GM19328 (cell line): ENCODE measurements at regions not wholly inside any gene's neighbourhood (a gene's known extent, or its start where the extent isn't known, plus 50 kb on each side); places are given as distances from the start of the nearest gene placed in this dataset.
"Not testable (repeated sequence)": the region's sequence is repeated elsewhere in the genome, so short reads cannot be mapped to it uniquely, and the experiment has no call there.

Experiments used
- ATAC-seq: cut with Tn5 transposase; IDR thresholded peaks from one replicate; pipeline ENCODE4 v1.9.1; 2021; ENCODE audit warnings: mild to moderate bottlenecking, moderate library complexity; ENCODE audit not compliant: unreplicated experiment

DNA sequence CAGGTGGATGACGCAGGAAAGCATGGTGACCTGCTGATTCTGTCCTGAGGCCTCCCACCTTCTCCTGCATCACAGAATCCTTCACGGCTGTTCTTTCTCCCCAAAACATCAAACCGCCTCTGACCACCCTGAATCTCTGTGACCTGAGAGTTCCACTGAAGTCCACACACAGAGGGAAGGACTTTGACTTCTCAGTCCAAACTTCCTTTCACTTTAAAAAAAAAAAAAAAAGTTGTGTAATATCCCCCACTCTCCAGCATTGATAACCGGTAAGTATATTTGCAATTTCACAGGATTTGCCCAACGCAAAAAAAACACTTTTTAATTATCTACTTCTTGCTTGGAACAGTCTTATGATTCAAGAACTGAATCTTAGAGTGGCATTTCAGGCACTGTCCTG is 259.5 kb upstream of the IRS2 start:
- ATAC-seq = no peak

DNA sequence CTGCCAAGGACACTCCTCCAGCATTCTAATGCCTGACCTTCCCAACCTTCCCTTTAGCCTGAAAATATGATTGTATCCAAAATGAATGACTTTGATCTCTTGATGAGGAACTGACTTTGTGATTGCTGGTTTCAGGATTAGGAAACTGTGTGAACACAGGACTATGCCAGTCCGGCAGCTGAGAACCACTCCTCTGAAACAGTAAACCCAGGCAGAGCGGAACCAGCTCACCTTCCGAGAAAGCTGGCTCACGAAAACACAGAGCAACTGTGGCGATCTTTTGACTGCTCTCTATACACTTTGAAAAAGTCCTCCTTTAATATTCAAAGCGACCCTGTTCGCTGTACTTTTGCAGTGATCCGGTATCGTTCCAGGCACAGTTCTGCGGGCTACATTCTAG is 258.8 kb upstream of the IRS2 start:
- ATAC-seq = no peak

DNA sequence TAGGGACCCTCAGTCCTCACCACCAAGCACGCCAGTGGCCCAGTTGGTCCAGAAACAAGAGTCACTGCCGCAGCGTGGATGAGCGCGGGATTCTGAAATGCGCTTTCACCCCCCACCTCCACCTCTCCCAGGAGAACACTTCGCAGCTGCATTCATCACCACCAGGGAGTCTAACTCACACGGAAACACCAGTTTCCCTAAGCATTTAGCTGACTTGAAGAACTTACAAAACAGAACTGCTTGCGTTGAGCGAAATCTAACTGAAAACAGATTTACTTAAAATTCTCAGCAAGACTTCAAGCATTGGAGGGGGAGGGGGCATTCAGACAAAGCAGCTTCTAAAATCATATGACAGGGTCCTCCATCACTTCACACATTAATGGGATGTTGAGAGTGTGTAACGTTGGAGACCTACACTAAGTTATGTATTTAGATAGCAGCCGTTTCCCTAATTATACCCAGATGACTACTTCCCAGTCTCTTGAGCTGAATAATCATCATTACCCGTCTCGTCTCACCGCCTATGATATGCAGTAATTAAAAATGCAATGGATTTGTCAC is 258.2 kb upstream of the IRS2 start:
- no peak for ATAC-seq

DNA sequence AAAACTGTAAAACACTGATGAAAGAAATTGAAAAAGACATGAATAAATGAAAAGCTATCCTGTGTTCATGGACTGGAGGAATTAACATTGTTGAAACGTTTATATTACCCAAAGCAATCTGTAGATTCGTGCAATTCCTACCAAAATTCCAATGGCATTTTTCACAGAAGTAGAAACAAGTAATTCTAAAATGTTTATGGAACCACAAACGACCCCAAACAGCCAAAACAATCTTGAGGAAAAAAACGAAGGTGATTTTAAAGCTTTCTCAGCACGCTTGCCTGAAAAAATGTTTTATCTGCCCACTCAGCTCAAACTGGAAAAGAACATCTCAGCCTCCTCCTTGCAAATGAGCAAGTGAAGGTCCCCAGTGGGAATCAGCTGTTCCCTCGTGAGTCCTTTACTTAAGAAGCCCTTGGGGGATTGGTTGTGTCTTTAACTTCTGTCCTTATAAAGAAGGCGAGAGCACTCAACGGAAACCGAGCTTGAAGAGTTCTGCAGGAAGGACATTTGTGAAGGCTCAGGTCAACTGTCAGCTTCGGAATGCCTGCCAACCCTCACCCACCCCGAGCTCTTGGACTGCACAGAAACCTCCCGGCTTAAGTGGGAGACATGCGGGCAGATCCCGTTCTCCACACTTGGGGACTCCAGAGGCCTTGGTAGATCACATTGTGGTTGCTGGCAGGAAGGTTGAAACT is 256.0 kb upstream of the IRS2 start:
- ATAC-seq = no peak

DNA sequence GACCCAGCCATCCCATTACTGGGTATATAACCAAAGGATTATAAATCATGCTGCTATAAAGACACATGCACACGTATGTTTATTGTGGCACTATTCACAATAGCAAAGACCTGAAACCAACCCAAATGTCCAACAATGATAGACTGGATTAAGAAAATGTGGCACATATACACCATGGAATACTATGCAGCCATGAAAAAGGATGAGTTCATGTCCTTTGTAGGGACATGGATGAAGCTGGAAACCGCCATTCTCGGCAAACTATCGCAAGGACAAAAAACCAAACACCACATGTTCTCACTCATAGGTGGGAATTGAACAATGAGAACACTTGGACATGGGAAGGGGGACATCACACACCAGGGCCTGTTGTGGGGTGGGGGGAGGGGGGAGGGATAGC is 255.3 kb upstream of the IRS2 start:
- ATAC-seq = not testable (repeated sequence)

DNA sequence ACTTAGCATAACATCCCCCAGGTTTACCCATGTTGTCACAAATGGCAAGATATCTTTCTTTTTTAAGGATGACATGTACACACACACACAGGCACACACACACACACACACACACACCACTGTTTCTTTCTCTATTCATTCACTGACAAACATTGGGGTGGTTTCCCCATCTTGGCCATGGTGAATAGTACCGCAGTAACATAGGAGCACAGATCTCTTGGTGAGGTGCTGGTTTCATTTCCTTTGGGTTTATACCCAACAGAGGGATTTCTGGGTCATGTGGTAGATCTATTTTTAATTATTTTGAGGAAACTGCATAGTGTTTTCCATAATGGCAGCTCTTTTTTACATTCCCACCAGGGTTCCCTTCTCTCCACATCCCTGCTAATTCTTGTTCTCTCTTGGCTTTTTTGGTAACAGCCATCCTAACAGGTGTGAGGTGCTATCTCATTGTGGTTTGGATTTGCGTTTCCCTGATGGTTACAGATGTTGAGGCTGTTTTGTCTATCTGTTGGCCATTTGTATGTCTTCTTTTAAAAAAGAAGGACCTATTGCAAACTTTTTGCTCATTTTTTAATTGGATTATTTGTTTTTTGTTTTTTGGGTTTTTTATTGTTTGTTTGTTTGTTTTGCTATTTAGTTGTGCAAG is 251.7 kb upstream of the IRS2 start:
- ATAC-seq = no peak

DNA sequence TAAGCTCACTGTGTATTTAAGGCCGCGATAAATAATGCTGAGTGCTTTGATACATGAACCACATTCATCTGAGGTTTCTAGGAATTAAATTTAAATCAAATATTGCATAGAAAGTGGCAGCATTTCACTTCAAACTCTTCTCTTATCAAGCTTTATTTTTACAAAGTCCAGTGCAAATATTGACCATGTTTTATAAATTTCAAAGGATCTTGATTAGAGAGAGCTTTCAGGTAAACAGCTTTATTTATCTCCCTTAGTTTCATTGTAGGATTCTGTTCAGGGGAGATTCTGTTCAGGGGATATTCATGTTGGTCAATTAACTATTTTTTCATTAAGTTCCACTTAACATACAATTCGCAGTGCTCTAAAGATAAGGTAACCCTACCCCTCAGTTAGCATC is 249.7 kb upstream of the IRS2 start:
- no peak for ATAC-seq

DNA sequence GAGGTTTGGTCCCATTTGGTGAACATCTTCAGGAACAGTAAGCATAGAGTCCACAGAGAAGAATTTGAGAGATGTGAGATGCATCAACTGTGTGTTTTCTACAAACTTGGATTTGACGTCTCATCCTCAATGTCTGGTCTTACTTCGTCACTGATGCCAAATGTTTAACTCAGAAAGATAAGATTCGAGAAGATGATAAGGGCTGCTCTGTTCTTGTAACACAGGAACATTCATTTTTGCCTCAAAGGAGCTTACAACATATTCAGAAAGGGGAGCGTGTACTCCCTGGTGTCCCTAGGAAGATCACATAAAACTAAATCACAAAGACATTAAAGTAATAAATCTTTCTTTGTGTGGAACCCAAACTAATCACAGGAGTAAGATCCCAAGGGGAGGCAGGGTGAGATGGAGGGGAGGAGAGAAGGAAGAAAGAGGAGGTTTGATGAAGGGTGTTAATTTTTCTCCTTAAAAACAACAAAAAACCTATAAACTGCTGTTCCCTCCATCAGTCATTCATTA is 247.7 kb upstream of the IRS2 start:
- no peak for ATAC-seq

DNA sequence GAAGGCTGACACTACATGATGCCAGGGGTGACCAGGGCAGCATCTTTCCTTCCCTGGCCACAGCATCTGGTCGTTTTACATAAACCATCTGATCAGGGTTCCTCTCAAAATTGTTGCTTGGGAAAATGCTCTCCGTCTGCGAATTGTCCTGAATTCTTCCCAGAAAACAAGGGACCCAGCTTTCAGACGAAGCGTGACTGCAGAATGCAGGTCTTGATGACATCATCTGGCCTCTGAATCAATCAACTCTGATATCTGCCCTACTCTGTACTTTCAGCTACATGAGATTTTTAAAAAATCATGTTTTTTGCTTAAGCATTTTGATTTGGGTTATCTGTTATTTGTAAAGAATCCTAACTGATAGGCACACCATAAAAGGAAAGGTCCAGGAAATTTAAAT is 246.6 kb upstream of the IRS2 start:
- ATAC-seq = no peak

DNA sequence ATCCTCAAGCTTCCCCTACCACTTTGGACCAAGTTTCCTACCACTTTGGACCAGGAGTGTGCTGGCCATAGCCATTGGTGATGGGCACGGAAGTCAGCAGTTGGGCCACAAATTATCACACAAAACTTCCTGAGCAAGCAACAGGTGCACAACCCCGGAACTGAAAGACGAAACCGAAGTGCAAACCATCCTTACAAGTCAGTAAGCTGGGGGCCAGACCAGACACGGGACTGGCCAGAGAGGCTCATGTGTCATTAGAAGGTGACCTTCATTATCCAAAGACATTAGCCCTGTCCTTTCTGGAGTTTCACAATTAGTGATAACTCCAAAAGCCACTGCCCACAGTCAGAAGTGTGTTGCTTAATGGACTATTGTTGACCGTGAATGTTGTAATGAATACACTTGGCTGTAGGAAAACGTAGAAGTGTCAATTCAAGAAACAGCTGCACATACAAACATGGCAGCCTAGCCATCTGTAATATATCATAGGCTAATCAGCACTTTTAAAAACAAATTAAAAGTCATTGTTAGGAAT is 244.1 kb upstream of the IRS2 start:
- no peak for ATAC-seq

DNA sequence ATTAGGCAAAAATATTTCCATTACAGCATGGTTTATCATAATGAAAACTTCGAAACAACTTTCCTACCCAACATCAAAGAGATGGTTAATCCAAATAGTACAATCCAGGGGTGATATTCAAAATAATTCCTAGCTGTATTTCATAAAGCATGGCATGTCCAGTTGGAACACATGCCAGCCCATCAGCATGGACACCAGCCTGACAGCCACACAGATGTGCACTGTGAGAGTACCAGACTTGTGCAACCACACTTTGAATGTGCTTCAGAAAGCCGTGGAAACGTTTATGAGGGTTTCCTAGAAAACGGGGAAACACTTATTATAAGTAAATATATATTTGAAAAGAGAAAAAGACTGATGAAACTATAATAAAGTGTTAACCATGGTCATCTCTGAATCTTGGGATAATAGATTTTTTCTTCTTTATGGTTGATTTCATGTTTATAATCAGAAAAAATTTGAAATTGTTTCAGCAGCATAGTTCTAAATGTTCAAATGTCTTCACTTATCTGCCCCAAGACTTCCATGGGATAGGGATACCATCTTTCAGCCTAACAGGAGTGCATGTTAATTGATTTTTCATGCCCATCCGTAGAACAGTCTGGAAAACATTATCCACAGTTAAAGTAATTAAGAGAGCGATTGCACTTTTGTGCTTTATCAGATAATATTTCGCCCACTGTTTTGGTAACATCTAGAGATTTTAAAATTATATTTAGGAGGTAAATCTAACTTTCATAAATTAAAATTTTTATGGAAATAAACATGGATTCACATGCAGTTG is 242.6 kb upstream of the IRS2 start:
- ATAC-seq = no peak

DNA sequence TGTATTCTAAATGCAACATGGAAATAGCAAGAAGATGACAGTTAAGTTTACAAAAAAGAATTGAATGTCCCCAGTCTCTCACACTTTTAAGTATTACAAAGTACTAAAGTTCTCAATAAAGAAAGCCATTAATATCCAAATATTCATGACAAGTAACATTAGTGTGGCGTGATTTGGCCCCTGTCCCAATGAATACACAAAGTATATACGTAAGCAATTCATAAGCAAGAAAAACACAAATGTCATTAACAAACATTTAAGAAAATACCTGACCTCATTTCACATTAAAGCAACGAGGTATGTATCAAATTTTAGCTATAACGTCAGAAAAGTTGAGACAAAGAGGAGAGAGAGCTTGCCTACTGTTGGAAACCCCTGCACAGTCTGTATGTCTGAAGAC is 241.9 kb upstream of the IRS2 start:
- ATAC-seq = no peak

DNA sequence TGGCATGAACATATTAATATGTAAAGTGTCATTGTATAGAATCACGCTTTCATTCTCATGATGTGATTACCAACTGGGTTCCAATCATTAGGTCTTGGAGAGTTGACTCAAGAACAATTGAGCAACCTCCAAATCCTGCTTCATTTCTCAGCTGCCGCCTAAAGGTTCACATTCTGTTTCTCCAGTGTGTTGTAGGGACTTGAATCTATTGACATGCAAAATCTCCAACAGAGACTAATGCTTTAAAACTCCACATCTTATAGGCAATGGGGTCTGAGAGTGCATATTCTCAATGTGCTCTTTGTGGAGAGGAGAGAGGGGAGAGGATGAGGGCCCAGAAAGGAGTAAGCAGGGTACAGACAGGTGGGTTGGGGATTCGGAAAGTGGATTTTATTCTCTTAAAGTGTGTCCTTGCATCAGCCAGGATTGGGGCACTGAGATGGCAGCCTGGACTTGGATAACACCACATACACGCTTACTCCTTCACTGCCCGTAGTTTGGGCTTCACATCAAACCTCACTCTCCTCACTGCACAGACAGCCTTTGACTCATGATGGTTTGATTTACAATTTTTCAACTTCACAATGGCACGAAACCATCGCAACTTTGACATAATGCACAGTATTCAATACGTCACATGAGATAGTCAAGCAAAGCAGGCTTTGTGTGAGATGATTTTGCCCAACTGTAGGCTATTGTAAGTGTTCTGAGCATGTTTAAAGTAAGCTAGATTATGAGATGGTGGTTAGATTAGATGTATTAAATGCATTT is 241.3 kb upstream of the IRS2 start:
- ATAC-seq = no peak

DNA sequence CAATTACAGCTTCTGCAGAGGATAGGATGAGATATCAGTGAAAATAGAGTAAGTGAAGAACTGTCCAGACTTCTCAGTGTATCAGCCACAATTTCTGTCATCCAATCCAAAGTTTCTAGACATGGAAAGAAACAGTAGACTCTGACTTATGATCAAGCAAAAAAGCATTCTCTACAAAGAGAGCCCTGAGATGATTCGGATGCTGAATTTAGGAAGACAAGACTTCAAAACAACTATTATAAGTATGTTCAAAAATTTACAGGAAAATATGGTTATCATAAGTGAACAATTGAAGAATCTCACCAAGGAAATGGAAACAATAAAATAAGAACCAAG is 238.2 kb upstream of the IRS2 start:
- ATAC-seq = no peak

DNA sequence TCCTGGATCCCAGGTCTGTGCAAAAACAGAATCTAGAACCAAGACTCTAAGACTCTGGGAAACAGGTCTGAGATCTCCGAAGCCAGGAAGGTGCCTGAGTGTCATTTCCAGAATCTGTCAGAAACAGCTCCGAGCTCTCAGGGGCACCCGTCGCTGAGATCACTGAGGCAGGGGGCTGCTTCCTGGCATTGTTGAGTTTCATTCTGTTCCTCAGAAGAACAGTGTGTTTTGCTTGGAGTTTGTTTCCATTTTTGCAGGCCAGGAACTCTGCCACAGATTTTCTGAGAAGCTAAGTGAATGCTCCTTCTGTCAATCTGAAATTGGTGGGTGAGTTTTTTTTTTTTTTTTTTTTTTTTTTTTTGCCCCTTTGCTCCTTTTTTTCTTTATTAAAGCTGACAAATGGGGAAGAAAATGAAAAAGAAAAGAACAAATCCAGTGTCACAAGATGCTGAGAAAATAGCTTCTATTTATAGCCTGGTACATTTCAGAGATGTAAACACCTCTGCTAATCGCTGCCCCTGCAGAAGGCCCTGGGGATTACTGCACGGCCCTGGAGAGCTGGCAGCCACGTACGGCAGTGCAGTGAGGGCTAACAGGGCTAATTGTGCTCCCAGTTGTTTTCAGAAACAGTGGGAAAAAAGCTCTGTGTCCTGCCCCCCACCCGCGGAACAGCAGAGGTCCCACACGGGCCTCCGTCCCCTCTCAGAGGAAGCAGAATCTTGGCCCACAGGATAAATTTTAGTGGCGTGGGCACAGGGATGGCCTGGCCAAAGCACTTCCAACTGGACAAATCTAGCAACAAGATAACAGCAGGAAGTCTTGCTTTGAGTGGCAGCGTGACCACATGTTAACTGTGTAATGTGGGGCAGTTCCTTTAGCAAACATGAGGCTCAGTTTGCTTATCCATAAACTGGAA is 237.6 kb upstream of the IRS2 start:
- ATAC-seq = no peak

DNA sequence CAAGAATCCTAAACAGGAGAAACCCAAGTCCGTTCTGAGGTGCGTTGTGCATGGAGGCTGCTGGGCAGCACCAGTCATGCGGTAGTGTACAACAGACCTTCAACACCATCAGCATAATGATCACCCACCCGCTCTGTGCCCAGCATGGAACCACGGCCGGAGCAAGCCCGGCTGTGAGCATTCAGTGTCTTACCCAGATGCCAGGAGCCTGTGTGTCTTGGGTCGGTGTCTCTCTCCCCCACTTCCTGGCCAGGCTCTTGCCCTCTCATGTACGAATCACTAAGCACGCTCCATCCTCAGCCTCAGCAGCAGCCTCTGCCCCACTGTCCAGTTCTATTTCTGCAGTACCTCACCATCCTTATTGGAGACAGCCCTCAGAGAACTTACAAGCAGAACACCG is 231.6 kb upstream of the IRS2 start:
- ATAC-seq = no peak

DNA sequence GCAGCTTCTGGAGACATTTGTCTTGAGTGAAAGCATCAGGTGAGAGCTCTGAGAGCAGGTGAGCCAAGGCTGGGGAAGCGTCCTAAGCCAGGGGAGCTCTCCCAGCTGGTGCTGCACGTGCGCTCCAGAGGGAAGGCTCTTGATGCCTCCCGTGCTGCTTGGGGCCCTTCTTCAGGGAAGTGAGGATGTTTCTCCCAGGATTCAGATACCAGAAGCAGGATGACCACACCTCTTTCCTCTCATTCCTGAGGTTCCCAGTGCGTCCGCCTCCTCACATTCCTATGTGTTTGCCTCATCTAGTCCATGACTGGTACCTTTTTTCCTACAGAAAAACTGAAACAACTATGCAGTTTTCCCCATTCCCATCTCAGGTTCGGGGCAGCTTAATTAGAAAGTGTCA is 231.0 kb upstream of the IRS2 start:
- ATAC-seq = no peak

DNA sequence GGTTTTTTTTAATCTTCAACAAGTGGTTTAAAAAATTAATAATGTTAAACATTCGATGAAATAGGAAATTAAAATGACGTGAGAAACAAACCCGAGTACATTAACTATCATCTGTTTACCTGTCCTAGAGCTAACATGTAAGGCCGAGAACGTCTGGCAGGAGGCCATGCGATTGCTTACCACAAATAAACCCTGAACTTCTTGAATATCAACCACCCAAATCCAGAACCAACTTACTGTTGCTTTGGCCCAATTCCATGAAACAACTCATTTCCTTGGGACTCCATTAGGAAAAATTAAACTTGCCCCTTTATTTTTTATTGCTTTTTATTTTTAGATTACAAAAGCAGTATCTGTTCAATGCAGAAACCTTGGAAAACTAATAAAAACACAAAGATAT is 228.9 kb upstream of the IRS2 start:
- no peak for ATAC-seq

DNA sequence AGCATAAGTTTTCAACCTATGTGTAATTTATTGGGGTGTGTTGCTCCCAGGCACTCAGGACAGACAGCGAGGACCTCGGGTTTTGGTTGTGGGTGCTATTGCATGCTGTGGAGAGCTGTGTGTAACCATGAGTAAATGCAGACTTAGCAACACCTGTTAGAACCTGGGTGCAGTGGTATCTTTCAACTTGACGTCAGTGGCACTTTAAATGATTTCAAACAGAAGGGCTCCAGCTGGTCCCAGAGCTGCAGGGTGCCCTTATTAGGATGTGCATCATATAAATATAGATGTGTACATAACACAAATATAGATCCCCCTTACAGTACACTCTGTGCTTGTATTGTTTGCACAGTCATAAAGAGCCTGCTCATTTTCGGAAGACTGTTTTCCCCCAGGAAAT is 228.3 kb upstream of the IRS2 start:
- ATAC-seq = no peak
